Neural cell (in vitro differentiated cells): ENCODE measurements at regions not wholly inside any gene's neighbourhood (a gene's known extent, or its start where the extent isn't known, plus 50 kb on each side); places are given as distances from the start of the nearest gene placed in this dataset.

Source experiments
- EZH2 ChIP-seq: fragments of 200-600, 300-800 bp; shearing (Covaris generic), sonication (generic); IDR thresholded peaks from 2 replicates; pipeline ENCODE4 v1.6.1; 2014; ENCODE audit warnings: antibody characterized with exemption, low read length, borderline replicate concordance, mild to moderate bottlenecking; ENCODE audit not compliant: insufficient read depth, poor library complexity, severe bottlenecking
- POLR2AphosphoS5 ChIP-seq: IDR thresholded peaks from 2 replicates; pipeline ENCODE4 v1.6.1; 2012
- TAF1 ChIP-seq: IDR thresholded peaks from 2 replicates; pipeline ENCODE4 v1.6.1; 2012; ENCODE audit warnings: low read depth
- TF ChIP-seq, protein P1 (sequence below): fragments of 450-650 bp; IDR thresholded peaks from 2 replicates; pipeline ENCODE4 v1.5.1; 2014; ENCODE audit warnings: antibody characterized with exemption, mild to moderate bottlenecking, moderate library complexity; ENCODE audit not compliant: poor library complexity, severe bottlenecking

DNA sequence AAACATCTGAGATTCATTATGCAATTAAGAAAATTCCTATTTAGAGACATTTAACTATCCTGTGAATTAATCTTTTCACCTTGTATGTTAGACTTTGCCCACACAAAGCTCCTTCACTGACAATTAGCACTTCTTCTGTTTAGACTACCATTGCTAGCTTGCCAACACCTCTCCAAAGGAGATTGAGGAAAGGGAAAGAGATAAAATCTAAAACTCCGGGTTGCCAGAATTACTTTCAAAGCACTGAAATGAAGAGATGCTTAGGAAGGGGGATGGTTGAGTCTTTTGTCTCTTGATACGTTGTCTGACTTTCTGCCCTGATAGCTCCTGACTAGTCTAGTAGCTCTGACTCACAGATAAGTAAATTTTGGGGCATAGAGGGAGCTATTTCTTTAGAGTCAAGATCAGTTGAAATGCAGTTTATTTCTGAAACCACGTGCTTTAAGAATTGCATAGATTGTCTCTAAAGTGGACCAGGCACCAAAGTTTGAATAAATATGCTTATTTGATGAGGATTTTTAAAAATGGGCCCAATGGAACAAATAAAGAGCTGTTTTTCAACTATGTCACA is 74.1 kb upstream of the DSEL start:
- TF ChIP-seq POLR2AphosphoS5: no peak
- TF ChIP-seq EZH2: no peak
- no peak for TF ChIP-seq TAF1
- TF ChIP-seq, protein P1, sequence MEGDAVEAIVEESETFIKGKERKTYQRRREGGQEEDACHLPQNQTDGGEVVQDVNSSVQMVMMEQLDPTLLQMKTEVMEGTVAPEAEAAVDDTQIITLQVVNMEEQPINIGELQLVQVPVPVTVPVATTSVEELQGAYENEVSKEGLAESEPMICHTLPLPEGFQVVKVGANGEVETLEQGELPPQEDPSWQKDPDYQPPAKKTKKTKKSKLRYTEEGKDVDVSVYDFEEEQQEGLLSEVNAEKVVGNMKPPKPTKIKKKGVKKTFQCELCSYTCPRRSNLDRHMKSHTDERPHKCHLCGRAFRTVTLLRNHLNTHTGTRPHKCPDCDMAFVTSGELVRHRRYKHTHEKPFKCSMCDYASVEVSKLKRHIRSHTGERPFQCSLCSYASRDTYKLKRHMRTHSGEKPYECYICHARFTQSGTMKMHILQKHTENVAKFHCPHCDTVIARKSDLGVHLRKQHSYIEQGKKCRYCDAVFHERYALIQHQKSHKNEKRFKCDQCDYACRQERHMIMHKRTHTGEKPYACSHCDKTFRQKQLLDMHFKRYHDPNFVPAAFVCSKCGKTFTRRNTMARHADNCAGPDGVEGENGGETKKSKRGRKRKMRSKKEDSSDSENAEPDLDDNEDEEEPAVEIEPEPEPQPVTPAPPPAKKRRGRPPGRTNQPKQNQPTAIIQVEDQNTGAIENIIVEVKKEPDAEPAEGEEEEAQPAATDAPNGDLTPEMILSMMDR: no peak
